VCaP (cell line): ENCODE measurements at regions not wholly inside any gene's neighbourhood (a gene's known extent, or its start where the extent isn't known, plus 50 kb on each side); places are given as distances from the start of the nearest gene placed in this dataset.

Source experiments
- H3K27ac ChIP-seq: fragments of 450-650 bp; 2 replicates; pipeline ENCODE4 v1.5.1; 2017
- CTCF ChIP-seq: fragments of 450-650 bp; conservative IDR thresholded peaks from 2 replicates; pipeline ENCODE4 v1.5.1; 2017; ENCODE audit warnings: mild to moderate bottlenecking, moderate library complexity

GRCh38 chr15:60184579-60184978 lies 180.5 kb downstream of the FOXB1 start:
- H3K27ac ChIP-seq = no peak overlapping the region
- no peak for TF ChIP-seq CTCF

GRCh38 chr15:60191016-60191415 lies 186.9 kb downstream of the FOXB1 start:
- H3K27ac ChIP-seq = no peak overlapping the region

GRCh38 chr15:60191821-60192220 lies 187.7 kb downstream of the FOXB1 start:
- no peak overlapping the region for H3K27ac ChIP-seq
- no peak for TF ChIP-seq CTCF

More at GRCh38 chr15:60191016-60191415, 186.9 kb downstream of the FOXB1 start:
- no peak for TF ChIP-seq CTCF

- no peak for TF ChIP-seq CTCF
Observed at GRCh38 chr15:60195611-60196010, 191.5 kb downstream of the FOXB1 start.

GRCh38 chr15:60204131-60204885 lies 193.5 kb downstream of the ANXA2 start:
- peak overlapping the region; percentile 38 for H3K27ac ChIP-seq
- TF ChIP-seq CTCF = no peak

More at GRCh38 chr15:60195611-60196010, 191.5 kb downstream of the FOXB1 start:
- no peak overlapping the region for H3K27ac ChIP-seq

GRCh38 chr15:60208709-60209108 lies 189.1 kb downstream of the ANXA2 start:
- TF ChIP-seq CTCF = no peak

GRCh38 chr15:60212536-60212935 lies 185.2 kb downstream of the ANXA2 start:
- H3K27ac ChIP-seq = no peak overlapping the region
- no peak for TF ChIP-seq CTCF

More at GRCh38 chr15:60208709-60209108, 189.1 kb downstream of the ANXA2 start:
- no peak overlapping the region for H3K27ac ChIP-seq
